Sigmoid colon (tissue), 3 donors: ENCODE measurements at regions not wholly inside any gene's neighbourhood (a gene's known extent, or its start where the extent isn't known, plus 50 kb on each side); places are given as distances from the start of the nearest gene placed in this dataset.

Experiments used
- POLR2A ChIP-seq, 2 donors: fragments of 450-650 bp; IDR thresholded peaks; one replicate each; pipeline ENCODE4 v1.6.1; 2016; ENCODE audit warnings: antibody characterized with exemption in 2 of 2, mild to moderate bottlenecking in 2 of 2, moderate library complexity in 2 of 2
- TF ChIP-seq, protein P1 (sequence below), 4 experiments: fragments of 450-650 bp in 3 of 4; fragments of 200-600 bp in 1 of 4; IDR thresholded peaks; one replicate each; pipeline ENCODE4 v1.5.1; 2016 to 2019; ENCODE audit warnings: antibody characterized with exemption in 4 of 4, mild to moderate bottlenecking in 3 of 4, moderate library complexity in 2 of 4

DNA sequence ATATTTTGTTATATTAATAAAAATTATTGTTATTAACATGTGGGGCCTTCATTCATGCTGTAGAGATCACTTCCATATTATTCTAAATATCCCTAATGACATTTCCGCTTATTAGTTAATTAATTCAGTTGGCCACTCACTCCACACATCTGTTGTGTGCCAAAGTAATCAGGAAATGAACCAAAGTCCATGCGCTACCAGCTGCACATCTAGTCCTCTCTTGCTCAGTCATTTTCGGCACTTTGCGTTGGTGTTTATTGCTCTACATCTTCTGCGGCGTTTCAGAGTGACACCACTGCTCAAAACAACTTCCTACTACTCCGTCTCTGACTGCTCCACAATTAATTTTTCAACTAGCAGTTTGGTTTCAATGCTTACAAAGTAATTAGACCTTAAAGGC, 101.4 kb upstream of the ZFHX3 start:
- no peak for TF ChIP-seq POLR2A (IDR thresholded peaks at IDR 0.05)
- TF ChIP-seq, protein P1, sequence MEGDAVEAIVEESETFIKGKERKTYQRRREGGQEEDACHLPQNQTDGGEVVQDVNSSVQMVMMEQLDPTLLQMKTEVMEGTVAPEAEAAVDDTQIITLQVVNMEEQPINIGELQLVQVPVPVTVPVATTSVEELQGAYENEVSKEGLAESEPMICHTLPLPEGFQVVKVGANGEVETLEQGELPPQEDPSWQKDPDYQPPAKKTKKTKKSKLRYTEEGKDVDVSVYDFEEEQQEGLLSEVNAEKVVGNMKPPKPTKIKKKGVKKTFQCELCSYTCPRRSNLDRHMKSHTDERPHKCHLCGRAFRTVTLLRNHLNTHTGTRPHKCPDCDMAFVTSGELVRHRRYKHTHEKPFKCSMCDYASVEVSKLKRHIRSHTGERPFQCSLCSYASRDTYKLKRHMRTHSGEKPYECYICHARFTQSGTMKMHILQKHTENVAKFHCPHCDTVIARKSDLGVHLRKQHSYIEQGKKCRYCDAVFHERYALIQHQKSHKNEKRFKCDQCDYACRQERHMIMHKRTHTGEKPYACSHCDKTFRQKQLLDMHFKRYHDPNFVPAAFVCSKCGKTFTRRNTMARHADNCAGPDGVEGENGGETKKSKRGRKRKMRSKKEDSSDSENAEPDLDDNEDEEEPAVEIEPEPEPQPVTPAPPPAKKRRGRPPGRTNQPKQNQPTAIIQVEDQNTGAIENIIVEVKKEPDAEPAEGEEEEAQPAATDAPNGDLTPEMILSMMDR (IDR thresholded peaks at IDR 0.05) = no peak
